ENCODE measurements at regions not wholly inside any gene's neighbourhood (a gene's known extent, or its start where the extent isn't known, plus 50 kb on each side); places are given as distances from the start of the nearest gene placed in this dataset.
A peak's percentile ranks its signal among the peaks of the same experiment; 100 is the strongest.
"Not testable (repeated sequence)": the region's sequence is repeated elsewhere in the genome, so short reads cannot be mapped to it uniquely, and the experiment has no call there.

- no peak for DNase-seq
Measured at GRCh38 chr4:27368781-27369180, 508.1 kb downstream of the STIM2 start.

GRCh38 chr4:27381815-27382214 is 521.2 kb downstream of the STIM2 start:
- no peak for DNase-seq

- DNase-seq: no peak
Measured at GRCh38 chr4:27387711-27388110, 527.1 kb downstream of the STIM2 start.

GRCh38 chr4:27397886-27398285 is 537.2 kb downstream of the STIM2 start:
- DNase-seq: no peak

- DNase-seq: no peak
Measured at GRCh38 chr4:27398631-27399310, 538.1 kb downstream of the STIM2 start.

GRCh38 chr4:27407616-27408015 is 547.0 kb downstream of the STIM2 start:
- DNase-seq: no peak

- DNase-seq: peak in 1 of 2 experiments; percentile 33
Measured at GRCh38 chr4:27412613-27413012, 552.0 kb downstream of the STIM2 start.

GRCh38 chr4:27414887-27415731 is 554.5 kb downstream of the STIM2 start:
- DNase-seq: no peak

- DNase-seq: no peak
Measured at GRCh38 chr4:27428661-27429060, 568.0 kb downstream of the STIM2 start.

GRCh38 chr4:27429364-27429871 is 568.8 kb downstream of the STIM2 start:
- peak; percentile 8 to 54 for DNase-seq

GRCh38 chr4:27442146-27442545 is 581.5 kb downstream of the STIM2 start:
- no peak for DNase-seq

GRCh38 chr4:27442661-27443060 is 582.0 kb downstream of the STIM2 start:
- not testable (repeated sequence) for DNase-seq

GRCh38 chr4:27463816-27464215 is 603.2 kb downstream of the STIM2 start:
- no peak for DNase-seq

GRCh38 chr4:27467351-27467750 is 606.7 kb downstream of the STIM2 start:
- no peak for DNase-seq

- no peak for DNase-seq
Measured at GRCh38 chr4:27472364-27472763, 611.7 kb downstream of the STIM2 start.

- DNase-seq: no peak
Measured at GRCh38 chr4:27474691-27475090, 614.0 kb downstream of the STIM2 start.

- no peak for DNase-seq
Measured at GRCh38 chr4:27484216-27484615, 623.6 kb downstream of the STIM2 start.

GRCh38 chr4:27490315-27490714 is 629.7 kb downstream of the STIM2 start:
- DNase-seq: no peak

GRCh38 chr4:27490766-27491165 is 630.1 kb downstream of the STIM2 start:
- DNase-seq: no peak

- DNase-seq: no peak
Measured at GRCh38 chr4:27506401-27506800, 645.8 kb downstream of the STIM2 start.

GRCh38 chr4:27514711-27515110 is 654.1 kb downstream of the STIM2 start:
- DNase-seq: no peak

GRCh38 chr4:27515140-27515539 is 654.5 kb downstream of the STIM2 start:
- DNase-seq: no peak

- no peak for DNase-seq
Measured at GRCh38 chr4:27518876-27519275, 658.2 kb downstream of the STIM2 start.

GRCh38 chr4:27524224-27524623 is 663.6 kb downstream of the STIM2 start:
- DNase-seq: peak in 1 of 2 experiments; percentile 4

Data from NCI-H524 (cell line).